Psoas muscle (tissue), 7 donors: ENCODE measurements at regions not wholly inside any gene's neighbourhood (a gene's known extent, or its start where the extent isn't known, plus 50 kb on each side); places are given as distances from the start of the nearest gene placed in this dataset.

Experiments used
- ATAC-seq, 4 donors: fragments of 200-7000 bp; cut with Tn5 transposase; one replicate each; pipeline ENCODE4 v1.9.1; 2020; ENCODE audit warnings: moderate library complexity in 3 of 4, mild to moderate bottlenecking in 2 of 4
- DNase-seq, 2 donors: peaks; one replicate each; pipeline ENCODE4 v3.0.0-alpha.2; 2020
- H3K27ac ChIP-seq: fragments of 200-600 bp; one replicate; pipeline ENCODE4 v1.8.0; 2022
- H3K27me3 ChIP-seq, 3 donors: fragments of 200-600 bp in 1 of 3; one replicate each; pipeline versions ENCODE4 v1.6.1 to v1.8.0; 2013 to 2022; ENCODE audit warnings: low read length in 2 of 3, mild to moderate bottlenecking in 2 of 3, moderate library complexity in 1 of 3; ENCODE audit not compliant: insufficient read depth in 3 of 3
- H3K36me3 ChIP-seq, 2 donors: fragments of 200-600 bp in 1 of 2; one replicate each; pipeline versions ENCODE4 v1.6.1 to v1.8.0; 2013 to 2022; ENCODE audit warnings: low read depth in 1 of 2, mild to moderate bottlenecking in 1 of 2, moderate library complexity in 1 of 2; ENCODE audit not compliant: insufficient read depth in 1 of 2
- H3K4me1 ChIP-seq: fragments of 200-600 bp; one replicate; pipeline ENCODE4 v1.8.0; 2022
- H3K4me3 ChIP-seq: fragments of 200-600 bp; one replicate; pipeline ENCODE4 v1.8.0; 2022; ENCODE audit warnings: mild to moderate bottlenecking
- H3K9me3 ChIP-seq: fragments of 200-600 bp; one replicate; pipeline ENCODE4 v1.8.0; 2022
- WGBS, 3 donors: extraction: QIAGEN DNeasy Blood & Tissue Kit; methylation state at CpG; one replicate each; pipeline versions ENCODE4 v1.1.6 to v1.1.7; 2013; 5-methylcytosine and 5-hydroxymethylcytosine counted together
- intact Hi-C, 2 donors: fragments of 100-400 bp; cut with DNase I; formaldehyde crosslinking; loops; one replicate each; pipeline versions ENCODE4 v1.11.0 to v1.14.2; 2022
- TF ChIP-seq, protein P1 (sequence below): fragments of 200-600 bp; IDR thresholded peaks from one replicate; pipeline ENCODE4 v1.8.0; 2022; ENCODE audit warnings: antibody characterized with exemption
- donor health status: healthy with polysubstance abuse.
- donor health status: DM: no; HTN: no; CAD: no; lungs with moderate emphysema.
- donor health status: Bipolar disorder and iron deficiency.
- donor health status: healthy.
- donor health status: DM: yes; HTN: yes; CAD: no.
- donor health status: DM: no; HTN: no; CAD: no.
- donor health status: DM: yes; HTN: yes; CAD: no.

- intact Hi-C loops: no loop called here
- Histone ChIP-seq H3K9me3 (no peaks in the 10 kb centered on the region), H3K27ac (no peak overlapping the region), H3K36me3 (no peaks in the 10 kb centered on the region), H3K4me1 (no peaks in the 10 kb centered on the region), H3K27me3 (peaks cover 0 to 7% (median 5%) of the 10 kb centered on the region in 3 donors), H3K4me3 (no peak overlapping the region)
- no peak for ATAC-seq
- TF ChIP-seq, protein P1, sequence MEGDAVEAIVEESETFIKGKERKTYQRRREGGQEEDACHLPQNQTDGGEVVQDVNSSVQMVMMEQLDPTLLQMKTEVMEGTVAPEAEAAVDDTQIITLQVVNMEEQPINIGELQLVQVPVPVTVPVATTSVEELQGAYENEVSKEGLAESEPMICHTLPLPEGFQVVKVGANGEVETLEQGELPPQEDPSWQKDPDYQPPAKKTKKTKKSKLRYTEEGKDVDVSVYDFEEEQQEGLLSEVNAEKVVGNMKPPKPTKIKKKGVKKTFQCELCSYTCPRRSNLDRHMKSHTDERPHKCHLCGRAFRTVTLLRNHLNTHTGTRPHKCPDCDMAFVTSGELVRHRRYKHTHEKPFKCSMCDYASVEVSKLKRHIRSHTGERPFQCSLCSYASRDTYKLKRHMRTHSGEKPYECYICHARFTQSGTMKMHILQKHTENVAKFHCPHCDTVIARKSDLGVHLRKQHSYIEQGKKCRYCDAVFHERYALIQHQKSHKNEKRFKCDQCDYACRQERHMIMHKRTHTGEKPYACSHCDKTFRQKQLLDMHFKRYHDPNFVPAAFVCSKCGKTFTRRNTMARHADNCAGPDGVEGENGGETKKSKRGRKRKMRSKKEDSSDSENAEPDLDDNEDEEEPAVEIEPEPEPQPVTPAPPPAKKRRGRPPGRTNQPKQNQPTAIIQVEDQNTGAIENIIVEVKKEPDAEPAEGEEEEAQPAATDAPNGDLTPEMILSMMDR: no peak
- no peak for DNase-seq
- 26 to 34% (median 27%) methylated on average over 4 of the region's 4 CpGs for WGBS, 3 donors
Observed at GRCh38 chr4:4808086-4808485, 51.4 kb upstream of the MSX1 start.

- Histone ChIP-seq H3K27ac (no peak overlapping the region), H3K4me3 (no peak overlapping the region), H3K36me3 (no peaks in the 10 kb centered on the region), H3K4me1 (no peaks in the 10 kb centered on the region), H3K9me3 (no peaks in the 10 kb centered on the region), H3K27me3 (peaks cover 0 to 5% (median 0%) of the 10 kb centered on the region in 3 donors)
- TF ChIP-seq, protein P1: no peak
- DNase-seq: no peak
- WGBS, 3 donors: 30 to 47% (median 39%) methylated on average over 8 of the region's 8 CpGs
- intact Hi-C loops: no loop called here
- ATAC-seq: no peak
Observed at GRCh38 chr4:4805887-4806286, 53.6 kb upstream of the MSX1 start.

DNA sequence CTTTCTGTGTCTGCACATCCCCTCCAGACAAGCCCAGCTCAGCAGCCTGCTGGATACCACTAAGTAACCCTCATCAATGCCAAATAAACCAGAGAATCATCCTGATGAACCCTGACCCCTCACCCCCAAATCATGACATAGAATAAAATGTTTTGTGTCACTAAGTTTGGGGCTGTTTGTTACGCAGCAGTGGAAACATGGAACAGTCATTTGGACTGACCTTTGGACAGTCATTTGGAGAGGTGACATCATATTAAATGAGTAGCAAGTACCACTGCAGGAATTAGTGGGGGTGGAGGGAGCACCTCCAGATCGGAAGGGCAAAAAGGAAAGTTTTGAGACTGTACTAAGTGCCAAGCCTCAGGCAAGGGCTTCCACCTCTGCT is 55.6 kb upstream of the MSX1 start:
- no peak for ATAC-seq
- intact Hi-C loops: no loop called here
- TF ChIP-seq, protein P1: no peak
- H3K4me3 ChIP-seq: no peak overlapping the region
- no peaks in the 10 kb centered on the region for H3K36me3 ChIP-seq
- H3K4me1 ChIP-seq: no peaks in the 10 kb centered on the region
- no peak overlapping the region for H3K27ac ChIP-seq
- no peak for DNase-seq
- H3K9me3 ChIP-seq: no peaks in the 10 kb centered on the region
- 90 to 98% (median 95%) methylated on average over 2 of the region's 2 CpGs for WGBS, 3 donors
- H3K27me3 ChIP-seq: peaks cover 0 to 5% (median 0%) of the 10 kb centered on the region in 3 donors

- intact Hi-C loops: no loop called here
- ATAC-seq (no peak), DNase-seq (no peak)
- 58 to 69% (median 67%) methylated on average over 5 of the region's 5 CpGs for WGBS, 3 donors
- Histone ChIP-seq H3K9me3 (no peaks in the 10 kb centered on the region), H3K4me3 (no peak overlapping the region), H3K27me3 (peaks cover 0 to 4% (median 0%) of the 10 kb centered on the region in 3 donors), H3K27ac (no peak overlapping the region), H3K36me3 (no peaks in the 10 kb centered on the region), H3K4me1 (no peaks in the 10 kb centered on the region)
- TF ChIP-seq, protein P1: no peak
Observed at GRCh38 chr4:4803216-4803911, 56.1 kb upstream of the MSX1 start.
